ENCODE measurements at regions not wholly inside any gene's neighbourhood (a gene's known extent, or its start where the extent isn't known, plus 50 kb on each side); places are given as distances from the start of the nearest gene placed in this dataset.
A peak's percentile ranks its signal among the peaks of the same experiment; 100 is the strongest.
"Not testable (repeated sequence)": the region's sequence is repeated elsewhere in the genome, so short reads cannot be mapped to it uniquely, and the experiment has no call there.

DNA sequence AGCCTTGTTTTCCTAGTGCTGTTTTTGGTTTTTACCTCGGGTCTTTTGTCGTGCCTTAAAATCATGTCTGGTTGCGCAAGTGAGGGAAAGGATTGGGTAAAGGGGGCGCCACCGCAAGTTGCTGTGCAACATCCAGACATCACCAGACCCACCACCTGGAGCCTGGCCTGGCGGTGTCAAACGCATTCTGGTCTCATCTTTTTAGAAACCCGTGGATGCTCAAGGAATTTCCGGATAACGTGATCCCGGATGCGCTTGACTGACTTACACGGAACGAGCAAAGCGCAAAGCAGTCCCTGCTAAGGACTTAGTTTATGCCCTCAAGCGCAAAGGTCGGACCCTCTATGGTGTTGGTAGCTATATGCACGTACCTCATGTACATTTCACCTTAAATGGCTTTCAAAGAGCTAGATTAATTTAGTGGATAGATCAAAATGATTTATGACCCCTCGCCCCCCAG lies 105.2 kb downstream of the OR2B2 start:
- peak overlapping the region; percentile 96 for H3K27ac ChIP-seq
- H3K36me3 ChIP-seq = no peaks in the 10 kb centered on the region
- H3K4me1 ChIP-seq = peaks cover 3% of the 10 kb centered on the region
- intact Hi-C loops (cut with DNase I) = no loop called here
- peak overlapping the region; percentile 58 for H3K4me3 ChIP-seq
- no peaks in the 10 kb centered on the region for H3K9me3 ChIP-seq
- no peaks in the 10 kb centered on the region for H3K27me3 ChIP-seq
- DNase-seq = peak; percentile 62
- H3K9ac ChIP-seq (ENCODE audit: low read depth in 2 of 2, low read length in 2 of 2) = peak overlapping the region; percentile 38 to 90
- TF ChIP-seq CTCF (IDR thresholded peaks at IDR 0.05) = no peak

GRCh38 chr6:27805347-27805746 lies 106.8 kb downstream of the OR2B2 start:
- Histone ChIP-seq H3K27me3 (no peaks in the 10 kb centered on the region), H3K4me1 (no peaks in the 10 kb centered on the region), H3K9ac (ENCODE audit: low read depth in 2 of 2, low read length in 2 of 2) (no peak overlapping the region), H3K27ac (no peak overlapping the region), H3K9me3 (no peaks in the 10 kb centered on the region), H3K36me3 (no peaks in the 10 kb centered on the region), H3K4me3 (no peak overlapping the region)
- TF ChIP-seq CTCF (IDR thresholded peaks at IDR 0.05) = no peak
- intact Hi-C loops (cut with DNase I) = no loop called here
- DNase-seq = no peak

- no peaks in the 10 kb centered on the region for H3K9me3 ChIP-seq
- H3K27ac ChIP-seq = no peak overlapping the region
- no peaks in the 10 kb centered on the region for H3K27me3 ChIP-seq
- no peak for DNase-seq
- H3K4me1 ChIP-seq = no peaks in the 10 kb centered on the region
- no peak overlapping the region for H3K9ac ChIP-seq (ENCODE audit: low read depth in 2 of 2, low read length in 2 of 2)
- no peaks in the 10 kb centered on the region for H3K36me3 ChIP-seq
- no peak overlapping the region for H3K4me3 ChIP-seq
- intact Hi-C loops (cut with DNase I) = no loop called here
- TF ChIP-seq CTCF (IDR thresholded peaks at IDR 0.05) = no peak
Observed at GRCh38 chr6:27804851-27805250, 107.3 kb downstream of the OR2B2 start.

GRCh38 chr6:27800731-27801373 lies 111.3 kb downstream of the OR2B2 start:
- no peaks in the 10 kb centered on the region for H3K4me1 ChIP-seq
- no peak for DNase-seq
- no peaks in the 10 kb centered on the region for H3K9me3 ChIP-seq
- H3K9ac ChIP-seq (ENCODE audit: low read depth in 2 of 2, low read length in 2 of 2) = no peak overlapping the region
- intact Hi-C loops (cut with DNase I) = no loop called here
- no peak for TF ChIP-seq CTCF (IDR thresholded peaks at IDR 0.05)
- H3K27me3 ChIP-seq = no peaks in the 10 kb centered on the region
- no peaks in the 10 kb centered on the region for H3K36me3 ChIP-seq
- H3K4me3 ChIP-seq = no peak overlapping the region
- no peak overlapping the region for H3K27ac ChIP-seq

DNA sequence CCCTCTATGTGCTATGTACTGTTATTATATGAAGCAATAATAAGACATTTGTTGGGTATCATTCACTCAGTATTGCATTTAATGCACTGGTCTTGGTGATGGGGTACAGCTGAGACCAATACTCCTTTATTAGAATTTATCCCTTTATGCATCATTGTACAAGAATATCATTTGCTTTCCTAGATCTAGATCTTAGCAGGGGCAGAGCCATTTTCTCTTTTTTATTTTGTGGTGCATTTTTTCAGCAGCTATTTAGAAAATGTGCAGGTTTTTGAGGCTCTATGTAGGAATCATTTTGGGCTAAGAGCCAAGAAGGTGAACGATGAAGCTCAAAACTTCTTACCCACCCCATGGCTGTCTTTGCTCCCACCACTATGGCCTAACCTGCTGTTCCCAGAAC lies 114.2 kb downstream of the OR2B2 start:
- intact Hi-C loops (cut with DNase I) = loop anchor here (5.0 kb wide), 2 partner anchors 41 to 99 kb away; no protein-coding TSS in a partner anchor
- Histone ChIP-seq H3K36me3 (no peaks in the 10 kb centered on the region), H3K4me3 (no peak overlapping the region), H3K9me3 (no peaks in the 10 kb centered on the region), H3K27ac (no peak overlapping the region), H3K27me3 (no peaks in the 10 kb centered on the region), H3K9ac (ENCODE audit: low read depth in 2 of 2, low read length in 2 of 2) (no peak overlapping the region), H3K4me1 (peaks cover 5% of the 10 kb centered on the region)
- no peak for TF ChIP-seq CTCF (IDR thresholded peaks at IDR 0.05)
- DNase-seq = no peak

DNA sequence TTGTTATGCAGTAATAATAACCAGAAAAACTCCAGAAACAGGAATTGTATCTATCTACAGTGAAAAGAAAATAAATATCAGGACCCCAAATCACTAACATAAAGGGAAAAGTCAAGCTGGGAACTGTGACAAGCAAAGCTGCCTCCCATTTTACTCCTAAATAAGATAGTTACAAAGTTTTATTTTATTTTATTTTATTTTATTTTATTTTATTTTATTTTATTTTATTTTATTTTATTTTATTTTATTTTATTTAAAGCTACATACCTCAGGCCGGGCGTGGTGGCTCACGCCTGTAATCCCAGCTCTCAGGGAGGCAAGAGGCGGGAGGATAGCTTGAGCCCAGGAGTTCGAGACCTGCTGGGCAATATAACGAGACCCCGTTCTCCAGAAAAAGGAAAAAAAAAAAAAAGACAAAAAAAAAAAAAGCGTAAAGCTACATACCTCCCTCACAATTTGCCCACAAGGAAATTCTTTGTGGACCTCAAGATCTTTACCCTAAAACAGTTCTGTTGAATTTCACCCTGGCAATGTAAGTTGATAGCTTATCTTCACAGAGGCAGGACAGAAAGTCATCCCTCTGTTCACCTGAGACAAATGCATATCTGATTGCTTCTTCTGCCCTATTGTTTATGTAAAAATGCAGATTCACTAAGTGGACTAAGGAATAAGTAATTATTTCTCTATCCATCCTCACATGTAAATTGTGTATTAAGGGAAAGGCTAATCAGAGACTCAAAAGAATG lies 115.3 kb downstream of the OR2B2 start:
- not testable (repeated sequence) for DNase-seq; H3K9ac ChIP-seq (ENCODE audit: low read depth in 2 of 2, low read length in 2 of 2); H3K4me1 ChIP-seq; H3K9me3 ChIP-seq; H3K36me3 ChIP-seq; H3K27me3 ChIP-seq; H3K27ac ChIP-seq; H3K4me3 ChIP-seq
- intact Hi-C loops (cut with DNase I) = loop anchor here (5.0 kb wide), 2 partner anchors 40 to 100 kb away; no protein-coding TSS in a partner anchor
